Osteocyte (in vitro differentiated cells): ENCODE measurements at regions not wholly inside any gene's neighbourhood (a gene's known extent, or its start where the extent isn't known, plus 50 kb on each side); places are given as distances from the start of the nearest gene placed in this dataset.

Experiments used
- DNase-seq: peaks from one replicate; pipeline ENCODE4 v3.0.0; 2021; ENCODE audit warnings: mixed read lengths; ENCODE audit not compliant: unreplicated experiment; ENCODE audit errors: extremely low spot score
- H3K27ac Mint-ChIP-seq: one replicate; pipeline ENCODE4 v1.8.0; 2021; ENCODE audit warnings: mild to moderate bottlenecking, mixed read lengths; ENCODE audit not compliant: unreplicated experiment
- H3K27me3 Mint-ChIP-seq: one replicate; pipeline ENCODE4 v1.8.0; 2021; ENCODE audit warnings: mixed read lengths; ENCODE audit not compliant: unreplicated experiment
- H3K36me3 Mint-ChIP-seq: one replicate; pipeline ENCODE4 v1.8.0; 2021; ENCODE audit warnings: mixed read lengths; ENCODE audit not compliant: unreplicated experiment
- H3K4me1 Mint-ChIP-seq: one replicate; pipeline ENCODE4 v1.8.0; 2021; ENCODE audit warnings: mixed read lengths; ENCODE audit not compliant: unreplicated experiment
- H3K4me3 Mint-ChIP-seq: one replicate; pipeline ENCODE4 v1.8.0; 2021; ENCODE audit warnings: mild to moderate bottlenecking, moderate library complexity, mixed read lengths; ENCODE audit not compliant: unreplicated experiment
- H3K9me3 Mint-ChIP-seq: one replicate; pipeline ENCODE4 v1.8.0; 2021; ENCODE audit warnings: mixed read lengths; ENCODE audit not compliant: unreplicated experiment
- CTCF ChIP-seq: fragments of 200-600 bp; sonication (generic); IDR thresholded peaks from 2 replicates; pipeline ENCODE4 v1.5.0; 2021; ENCODE audit warnings: antibody characterized with exemption, mild to moderate bottlenecking, moderate library complexity

- Mint-ChIP-seq H3K4me1 (no peaks in the 10 kb centered on the region), H3K27me3 (peaks cover 14% of the 10 kb centered on the region), H3K27ac (no peak overlapping the region), H3K9me3 (no peaks in the 10 kb centered on the region), H3K4me3 (no peak overlapping the region), H3K36me3 (no peaks in the 10 kb centered on the region)
- DNase-seq = no peak
- no peak for TF ChIP-seq CTCF
Measured at GRCh38 chr14:98999345-98999744, 272.7 kb downstream of the BCL11B start.

- TF ChIP-seq CTCF = no peak
- no peak overlapping the region for H3K4me3 Mint-ChIP-seq
- no peak overlapping the region for H3K27ac Mint-ChIP-seq
- no peaks in the 10 kb centered on the region for H3K36me3 Mint-ChIP-seq
- H3K9me3 Mint-ChIP-seq = no peaks in the 10 kb centered on the region
- peaks cover 11% of the 10 kb centered on the region for H3K27me3 Mint-ChIP-seq
- no peak for DNase-seq
- no peaks in the 10 kb centered on the region for H3K4me1 Mint-ChIP-seq
Measured at GRCh38 chr14:98999901-99000300, 272.1 kb downstream of the BCL11B start.

GRCh38 chr14:99001241-99001640 lies 270.8 kb downstream of the BCL11B start:
- Mint-ChIP-seq H3K4me1 (no peaks in the 10 kb centered on the region), H3K27ac (no peak overlapping the region), H3K27me3 (peaks cover 4% of the 10 kb centered on the region), H3K4me3 (no peak overlapping the region), H3K36me3 (no peaks in the 10 kb centered on the region), H3K9me3 (no peaks in the 10 kb centered on the region)
- DNase-seq = no peak
- no peak for TF ChIP-seq CTCF

- Mint-ChIP-seq H3K36me3 (no peaks in the 10 kb centered on the region), H3K4me1 (no peaks in the 10 kb centered on the region), H3K27ac (no peak overlapping the region), H3K9me3 (no peaks in the 10 kb centered on the region), H3K27me3 (peaks cover 4% of the 10 kb centered on the region), H3K4me3 (no peak overlapping the region)
- no peak for TF ChIP-seq CTCF
- no peak for DNase-seq
Measured at GRCh38 chr14:99003646-99004045, 268.4 kb downstream of the BCL11B start.

GRCh38 chr14:99004112-99004511 lies 267.9 kb downstream of the BCL11B start:
- Mint-ChIP-seq H3K4me1 (no peaks in the 10 kb centered on the region), H3K4me3 (no peak overlapping the region), H3K27me3 (peaks cover 6% of the 10 kb centered on the region), H3K9me3 (no peaks in the 10 kb centered on the region), H3K27ac (no peak overlapping the region), H3K36me3 (no peaks in the 10 kb centered on the region)
- DNase-seq = no peak
- TF ChIP-seq CTCF = no peak
